HCT116 (cell line): ENCODE measurements at regions not wholly inside any gene's neighbourhood (a gene's known extent, or its start where the extent isn't known, plus 50 kb on each side); places are given as distances from the start of the nearest gene placed in this dataset.

Source experiments
- ATF3 ChIP-seq: IDR thresholded peaks from 2 replicates; pipeline ENCODE4 v1.6.1; 2012
- CBX3 ChIP-seq: IDR thresholded peaks from 2 replicates; pipeline ENCODE4 v1.6.1; 2012; ENCODE audit warnings: low read depth
- CEBPB ChIP-seq: IDR thresholded peaks from 2 replicates; pipeline ENCODE4 v1.6.1; 2012; ENCODE audit warnings: low read depth
- CTCF ChIP-seq, 3 experiments: fragments of 200-600 bp in 1 of 3; sonication (generic) in 1 of 3; IDR thresholded peaks in 2 of 3; conservative IDR thresholded peaks in 1 of 3; 2 replicates each; pipeline ENCODE4 v1.5.1; 2012 to 2017; ENCODE audit warnings: low read depth in 2 of 3, low read length in 2 of 3, antibody characterized with exemption in 1 of 3, borderline replicate concordance in 1 of 3, control low read depth in 1 of 3, mild to moderate bottlenecking in 1 of 3, mixed read lengths in 1 of 3, mixed run types in 1 of 3, moderate library complexity in 1 of 3; ENCODE audit not compliant: insufficient read depth in 1 of 3
- EGR1 ChIP-seq: IDR thresholded peaks from 2 replicates; pipeline ENCODE4 v1.6.1; 2012; ENCODE audit warnings: low read depth
- ELF1 ChIP-seq: IDR thresholded peaks from 2 replicates; pipeline ENCODE4 v1.6.1; 2012; ENCODE audit warnings: low read depth, borderline replicate concordance
- EZH2phosphoT487 ChIP-seq: fragments of 200-600 bp; IDR thresholded peaks from 2 replicates; pipeline ENCODE4 v1.6.1; 2018; ENCODE audit warnings: antibody characterized with exemption, borderline replicate concordance
- POLR2A ChIP-seq: IDR thresholded peaks from 2 replicates; pipeline ENCODE4 v1.7.0; 2011; ENCODE audit warnings: borderline replicate concordance; ENCODE audit not compliant: insufficient read depth, insufficient read length; ENCODE audit errors: extremely low read depth
- POLR2AphosphoS5 ChIP-seq: IDR thresholded peaks from 2 replicates; pipeline ENCODE4 v1.6.1; 2011; ENCODE audit warnings: mild to moderate bottlenecking, low read depth, low read length, moderate library complexity
- RAD21 ChIP-seq: IDR thresholded peaks from 2 replicates; pipeline ENCODE4 v1.6.1; 2012; ENCODE audit warnings: low read depth, mild to moderate bottlenecking
- SP1 ChIP-seq: IDR thresholded peaks from 2 replicates; pipeline ENCODE4 v1.6.1; 2012; ENCODE audit warnings: low read depth
- YY1 ChIP-seq: IDR thresholded peaks from 2 replicates; pipeline ENCODE4 v1.6.1; 2011; ENCODE audit warnings: low read length, low read depth, moderate library complexity, mild to moderate bottlenecking; ENCODE audit not compliant: insufficient replicate concordance; ENCODE audit errors: extremely low read depth
- ZNF274 ChIP-seq: fragments of 200-500 bp; sonication (Bioruptor generic); IDR thresholded peaks from 2 replicates; pipeline ENCODE4 v1.6.1; 2014; ENCODE audit warnings: mild to moderate bottlenecking, low read depth, low read length, inconsistent platforms

- no peak for TF ChIP-seq POLR2AphosphoS5
- TF ChIP-seq CTCF (IDR thresholded peaks at IDR 0.05 in 2 of 3, conservative IDR thresholded peaks at IDR 0.05 in 1 of 3; ENCODE audit: borderline replicate concordance in 1 of 3, insufficient read depth in 1 of 3, low read depth in 2 of 3, low read length in 2 of 3): no peak
- no peak for TF ChIP-seq SP1
- no peak for TF ChIP-seq CEBPB
- no peak for TF ChIP-seq ATF3
- TF ChIP-seq ELF1: no peak
- no peak for TF ChIP-seq EZH2phosphoT487
- TF ChIP-seq ZNF274: no peak
- TF ChIP-seq POLR2A: no peak
- no peak for TF ChIP-seq RAD21
- TF ChIP-seq CBX3: no peak
- no peak for TF ChIP-seq YY1
- TF ChIP-seq EGR1: no peak
Observed at GRCh38 chr5:58198330-58198729, 261.6 kb downstream of the PLK2 start.
